PC-3 (cell line): ENCODE measurements at regions not wholly inside any gene's neighbourhood (a gene's known extent, or its start where the extent isn't known, plus 50 kb on each side); places are given as distances from the start of the nearest gene placed in this dataset.
"Not testable (repeated sequence)": the region's sequence is repeated elsewhere in the genome, so short reads cannot be mapped to it uniquely, and the experiment has no call there.

Experiments used
- EZH2 ChIP-seq: fragments of 300-600 bp; sonication (generic); IDR thresholded peaks from one replicate; pipeline ENCODE4 v1.6.1; 2017; ENCODE audit warnings: antibody characterized with exemption, mild to moderate bottlenecking, low read length; ENCODE audit not compliant: unreplicated experiment
- TF ChIP-seq, protein P1 (sequence below): fragments of 300-600 bp; sonication (generic); conservative IDR thresholded peaks from 2 replicates; pipeline ENCODE4 v1.5.1; 2017; ENCODE audit warnings: antibody characterized with exemption, low read depth, mild to moderate bottlenecking, low read length

DNA sequence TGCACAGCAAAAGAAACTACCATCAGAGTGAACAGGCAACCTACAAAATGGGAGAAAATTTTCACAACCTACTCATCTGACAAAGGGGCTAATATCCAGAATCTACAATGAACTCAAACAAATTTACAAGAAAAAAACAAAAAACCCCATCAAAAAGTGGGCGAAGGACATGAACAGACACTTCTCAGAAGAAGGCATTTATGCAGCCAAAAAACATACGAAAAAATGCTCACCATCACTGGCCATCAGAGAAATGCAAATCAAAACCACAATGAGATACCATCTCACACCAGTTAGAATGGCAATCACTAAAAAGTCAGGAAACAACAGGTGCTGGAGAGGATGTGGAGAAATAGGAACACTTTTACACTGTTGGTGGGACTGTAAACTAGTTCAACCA, 83.8 kb upstream of the VPREB1 start:
- TF ChIP-seq, protein P1, sequence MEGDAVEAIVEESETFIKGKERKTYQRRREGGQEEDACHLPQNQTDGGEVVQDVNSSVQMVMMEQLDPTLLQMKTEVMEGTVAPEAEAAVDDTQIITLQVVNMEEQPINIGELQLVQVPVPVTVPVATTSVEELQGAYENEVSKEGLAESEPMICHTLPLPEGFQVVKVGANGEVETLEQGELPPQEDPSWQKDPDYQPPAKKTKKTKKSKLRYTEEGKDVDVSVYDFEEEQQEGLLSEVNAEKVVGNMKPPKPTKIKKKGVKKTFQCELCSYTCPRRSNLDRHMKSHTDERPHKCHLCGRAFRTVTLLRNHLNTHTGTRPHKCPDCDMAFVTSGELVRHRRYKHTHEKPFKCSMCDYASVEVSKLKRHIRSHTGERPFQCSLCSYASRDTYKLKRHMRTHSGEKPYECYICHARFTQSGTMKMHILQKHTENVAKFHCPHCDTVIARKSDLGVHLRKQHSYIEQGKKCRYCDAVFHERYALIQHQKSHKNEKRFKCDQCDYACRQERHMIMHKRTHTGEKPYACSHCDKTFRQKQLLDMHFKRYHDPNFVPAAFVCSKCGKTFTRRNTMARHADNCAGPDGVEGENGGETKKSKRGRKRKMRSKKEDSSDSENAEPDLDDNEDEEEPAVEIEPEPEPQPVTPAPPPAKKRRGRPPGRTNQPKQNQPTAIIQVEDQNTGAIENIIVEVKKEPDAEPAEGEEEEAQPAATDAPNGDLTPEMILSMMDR, result not testable (repeated sequence)
- not testable (repeated sequence) for TF ChIP-seq EZH2
